Activated CD4-positive, alpha-beta memory T cell treated with anti-CD3 and anti-CD28 coated beads, Interleukin-2, amount 10 ng/mL, durations not matched to agents 7 days and 5 days (primary cell): ENCODE measurements at regions not wholly inside any gene's neighbourhood (a gene's known extent, or its start where the extent isn't known, plus 50 kb on each side); places are given as distances from the start of the nearest gene placed in this dataset.

Source experiments
- CTCF ChIA-PET: fragments of 350-600 bp; sonication (Branson Sonifier 250); formaldehyde crosslinking; loops from one replicate; lab custom pipeline; 2021; ENCODE audit warnings: antibody characterized with exemption, inconsistent platforms; lab: Charles Lee
- POLR2A ChIA-PET: fragments of 350-600 bp; sonication (Branson Sonifier 250); formaldehyde crosslinking; loops from one replicate; lab custom pipeline; 2021; ENCODE audit warnings: antibody characterized with exemption; lab: Charles Lee
- DNase-seq: peaks from one replicate; pipeline ENCODE4 v3.0.0-alpha.2; 2020
- H3K27ac Mint-ChIP-seq: one replicate; pipeline ENCODE4 v1.8.0; 2021; ENCODE audit warnings: mild to moderate bottlenecking, mixed read lengths
- H3K27me3 Mint-ChIP-seq: one replicate; pipeline ENCODE4 v1.8.0; 2021; ENCODE audit warnings: mixed read lengths
- H3K36me3 Mint-ChIP-seq: one replicate; pipeline ENCODE4 v1.8.0; 2021; ENCODE audit warnings: low read depth, mixed read lengths
- H3K4me1 Mint-ChIP-seq: one replicate; pipeline ENCODE4 v1.8.0; 2021; ENCODE audit warnings: mixed read lengths
- H3K4me3 Mint-ChIP-seq: one replicate; pipeline ENCODE4 v1.8.0; 2021; ENCODE audit warnings: mild to moderate bottlenecking, mixed read lengths
- H3K9me3 Mint-ChIP-seq: one replicate; pipeline ENCODE4 v1.8.0; 2021; ENCODE audit warnings: mixed read lengths

GRCh38 chr6:170099387-170099786 is 191.5 kb downstream of the DLL1 start:
- H3K4me1 Mint-ChIP-seq = no peaks in the 10 kb centered on the region
- H3K36me3 Mint-ChIP-seq = no peaks in the 10 kb centered on the region
- H3K27me3 Mint-ChIP-seq = peaks cover 6% of the 10 kb centered on the region
- DNase-seq = peak; percentile 1
- H3K27ac Mint-ChIP-seq = no peak overlapping the region
- H3K4me3 Mint-ChIP-seq = no peak overlapping the region
- ChIA-PET POLR2A (interaction anchor here (1.9 kb wide), 1 partner anchor 11 kb away, joined by 5 read pairs; no protein-coding TSS in a partner anchor), CTCF (no interaction called here)
- peaks cover 7% of the 10 kb centered on the region for H3K9me3 Mint-ChIP-seq

GRCh38 chr6:170098428-170099170 is 192.3 kb downstream of the DLL1 start:
- Mint-ChIP-seq H3K36me3 (no peaks in the 10 kb centered on the region), H3K4me3 (no peak overlapping the region), H3K27me3 (peaks cover 6% of the 10 kb centered on the region), H3K9me3 (peaks cover 7% of the 10 kb centered on the region), H3K27ac (no peak overlapping the region), H3K4me1 (no peaks in the 10 kb centered on the region)
- POLR2A ChIA-PET = interaction anchor here (1.9 kb wide), 1 partner anchor 10 kb away, joined by 5 read pairs; no protein-coding TSS in a partner anchor
- peak; percentile 10 for DNase-seq
- CTCF ChIA-PET = no interaction called here

GRCh38 chr6:170097505-170098427 is 193.1 kb downstream of the DLL1 start:
- Mint-ChIP-seq H3K27ac (no peak overlapping the region), H3K9me3 (peaks cover 7% of the 10 kb centered on the region), H3K4me1 (no peaks in the 10 kb centered on the region), H3K36me3 (no peaks in the 10 kb centered on the region), H3K27me3 (peaks cover 6% of the 10 kb centered on the region), H3K4me3 (no peak overlapping the region)
- POLR2A ChIA-PET = no interaction called here
- CTCF ChIA-PET = no interaction called here
- DNase-seq = no peak

- Mint-ChIP-seq H3K4me1 (no peaks in the 10 kb centered on the region), H3K27me3 (peaks cover 6% of the 10 kb centered on the region), H3K27ac (no peak overlapping the region), H3K9me3 (peaks cover 7% of the 10 kb centered on the region), H3K36me3 (no peaks in the 10 kb centered on the region), H3K4me3 (no peak overlapping the region)
- ChIA-PET POLR2A (interaction anchor here (1.7 kb wide), 1 partner anchor 9 kb away, joined by 4 read pairs; no protein-coding TSS in a partner anchor), CTCF (no interaction called here)
- no peak for DNase-seq
Observed at GRCh38 chr6:170096803-170097504, 193.9 kb downstream of the DLL1 start.

GRCh38 chr6:170096191-170096802 is 194.6 kb downstream of the DLL1 start:
- Mint-ChIP-seq H3K27ac (no peak overlapping the region), H3K27me3 (peaks cover 6% of the 10 kb centered on the region), H3K9me3 (peaks cover 7% of the 10 kb centered on the region), H3K4me1 (no peaks in the 10 kb centered on the region), H3K36me3 (no peaks in the 10 kb centered on the region), H3K4me3 (no peak overlapping the region)
- peak; percentile 10 for DNase-seq
- ChIA-PET CTCF (no interaction called here), POLR2A (interaction anchor here (1.7 kb wide), 1 partner anchor 8 kb away, joined by 4 read pairs; no protein-coding TSS in a partner anchor)

- ChIA-PET CTCF (no interaction called here), POLR2A (interaction anchor here (1.7 kb wide), 1 partner anchor 7 kb away, joined by 4 read pairs; no protein-coding TSS in a partner anchor)
- no peak overlapping the region for H3K27ac Mint-ChIP-seq
- H3K4me1 Mint-ChIP-seq = peaks cover 6% of the 10 kb centered on the region
- peaks cover 2% of the 10 kb centered on the region for H3K9me3 Mint-ChIP-seq
- no peak overlapping the region for H3K4me3 Mint-ChIP-seq
- no peaks in the 10 kb centered on the region for H3K36me3 Mint-ChIP-seq
- peak; percentile 6 for DNase-seq
- H3K27me3 Mint-ChIP-seq = peaks cover 2% of the 10 kb centered on the region
Observed at GRCh38 chr6:170095273-170095981, 195.5 kb downstream of the DLL1 start.

GRCh38 chr6:170094686-170095272 is 196.1 kb downstream of the DLL1 start:
- peak; percentile 8 for DNase-seq
- ChIA-PET CTCF (no interaction called here), POLR2A (no interaction called here)
- no peaks in the 10 kb centered on the region for H3K36me3 Mint-ChIP-seq
- H3K4me3 Mint-ChIP-seq = no peak overlapping the region
- peaks cover 2% of the 10 kb centered on the region for H3K27me3 Mint-ChIP-seq
- H3K4me1 Mint-ChIP-seq = peaks cover 12% of the 10 kb centered on the region
- no peaks in the 10 kb centered on the region for H3K9me3 Mint-ChIP-seq
- no peak overlapping the region for H3K27ac Mint-ChIP-seq

GRCh38 chr6:170093658-170094596 is 197.0 kb downstream of the DLL1 start:
- peak; percentile 13 for DNase-seq

GRCh38 chr6:170093276-170093657 is 197.6 kb downstream of the DLL1 start:
- ChIA-PET CTCF (no interaction called here), POLR2A (no interaction called here)
- Mint-ChIP-seq H3K4me3 (no peak overlapping the region), H3K4me1 (peaks cover 26% of the 10 kb centered on the region), H3K27ac (no peak overlapping the region), H3K36me3 (no peaks in the 10 kb centered on the region), H3K27me3 (peaks cover 2% of the 10 kb centered on the region), H3K9me3 (no peaks in the 10 kb centered on the region)
- peak; percentile 9 for DNase-seq

More at GRCh38 chr6:170093658-170094596, 197.0 kb downstream of the DLL1 start:
- POLR2A ChIA-PET = no interaction called here
- H3K4me3 Mint-ChIP-seq = no peak overlapping the region
- no peaks in the 10 kb centered on the region for H3K36me3 Mint-ChIP-seq
- CTCF ChIA-PET = no interaction called here
- no peak overlapping the region for H3K27ac Mint-ChIP-seq
- H3K9me3 Mint-ChIP-seq = no peaks in the 10 kb centered on the region
- peaks cover 19% of the 10 kb centered on the region for H3K4me1 Mint-ChIP-seq
- H3K27me3 Mint-ChIP-seq = peaks cover 2% of the 10 kb centered on the region

GRCh38 chr6:170092826-170093225 is 198.1 kb downstream of the DLL1 start:
- POLR2A ChIA-PET = interaction anchor here (1.7 kb wide), 1 partner anchor 55 kb away, joined by 4 read pairs; no protein-coding TSS in a partner anchor
- CTCF ChIA-PET = no interaction called here

More at GRCh38 chr6:170092826-170093225, 198.1 kb downstream of the DLL1 start:
- peaks cover 30% of the 10 kb centered on the region for H3K4me1 Mint-ChIP-seq
- peak; percentile 3 for DNase-seq
- no peak overlapping the region for H3K27ac Mint-ChIP-seq
- H3K9me3 Mint-ChIP-seq = no peaks in the 10 kb centered on the region
- no peak overlapping the region for H3K4me3 Mint-ChIP-seq
- no peaks in the 10 kb centered on the region for H3K36me3 Mint-ChIP-seq
- H3K27me3 Mint-ChIP-seq = peaks cover 2% of the 10 kb centered on the region
